ENCODE measurements at regions not wholly inside any gene's neighbourhood (a gene's known extent, or its start where the extent isn't known, plus 50 kb on each side); places are given as distances from the start of the nearest gene placed in this dataset.

DNA sequence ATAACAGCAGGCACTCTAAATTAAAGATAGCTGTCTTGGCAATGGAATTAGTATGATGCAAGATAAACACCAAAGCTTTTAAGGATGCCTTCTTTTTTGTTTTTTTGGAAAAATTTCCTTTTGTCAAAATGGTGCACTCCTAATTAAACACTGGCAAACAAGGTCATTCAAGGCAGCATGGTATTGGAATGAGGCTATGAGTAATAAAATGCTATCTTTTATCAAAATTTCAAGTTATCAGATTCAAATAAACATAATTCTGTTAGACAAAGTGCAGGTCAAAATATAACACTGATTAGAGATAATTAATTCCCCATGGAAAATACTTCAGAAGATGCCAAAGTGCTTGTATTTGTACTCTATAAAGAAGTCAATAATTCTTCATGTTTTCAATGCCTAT, 514.1 kb downstream of the TENT5A start:
- DNase-seq (ENCODE audit: extremely low spot score in 2 of 2), result no peak
- H3K9me3 ChIP-seq, result no peaks in the 10 kb centered on the region
- no peaks in the 10 kb centered on the region for H3K4me1 ChIP-seq
- intact Hi-C loops (cut with DNase I), result no loop called here
- H3K27ac ChIP-seq, result no peak overlapping the region
- H3K36me3 ChIP-seq, result no peaks in the 10 kb centered on the region
- H3K27me3 ChIP-seq, result no peaks in the 10 kb centered on the region
- TF ChIP-seq CTCF (IDR thresholded peaks at IDR 0.05) (no peak), POLR2AphosphoS5 (IDR thresholded peaks at IDR 0.05; ENCODE audit: insufficient read depth in 1 of 2, low read depth in 1 of 2) (no peak), POLR2A (IDR thresholded peaks at IDR 0.05) (no peak)
- H3K4me3 ChIP-seq, result no peak overlapping the region

- no peaks in the 10 kb centered on the region for H3K36me3 ChIP-seq
- TF ChIP-seq POLR2AphosphoS5 (IDR thresholded peaks at IDR 0.05; ENCODE audit: insufficient read depth in 1 of 2, low read depth in 1 of 2) (no peak), CTCF (IDR thresholded peaks at IDR 0.05) (no peak), POLR2A (IDR thresholded peaks at IDR 0.05) (no peak)
- no peak overlapping the region for H3K27ac ChIP-seq
- H3K4me1 ChIP-seq, result no peaks in the 10 kb centered on the region
- no peak for DNase-seq (ENCODE audit: extremely low spot score in 2 of 2)
- H3K4me3 ChIP-seq, result no peak overlapping the region
- intact Hi-C loops (cut with DNase I), result no loop called here
- H3K9me3 ChIP-seq, result no peaks in the 10 kb centered on the region
- H3K27me3 ChIP-seq, result no peaks in the 10 kb centered on the region
These were observed 515.3 kb downstream of the TENT5A start for GRCh38 chr6:81237226-81237625.

DNA sequence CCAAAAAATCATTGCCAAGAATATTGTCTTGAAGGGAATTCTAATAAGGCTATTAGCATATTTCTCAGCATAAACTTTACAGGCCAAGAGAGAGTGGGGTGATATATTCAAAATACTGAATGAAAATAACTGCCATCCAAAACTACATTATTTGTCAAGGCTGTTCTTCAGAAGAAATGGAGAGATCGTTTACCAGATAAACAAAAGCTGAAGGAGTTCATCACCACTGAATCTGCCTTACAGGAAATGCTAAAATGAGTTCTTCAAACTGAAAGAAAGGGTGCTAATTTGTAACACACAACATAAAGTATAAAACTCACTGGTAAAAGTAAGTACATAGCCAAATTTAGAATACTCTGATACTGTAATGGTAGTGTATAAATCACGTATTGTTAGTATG, 517.0 kb downstream of the TENT5A start:
- Histone ChIP-seq H3K27ac (no peak overlapping the region), H3K36me3 (no peaks in the 10 kb centered on the region)
- intact Hi-C loops (cut with DNase I), result no loop called here

DNA sequence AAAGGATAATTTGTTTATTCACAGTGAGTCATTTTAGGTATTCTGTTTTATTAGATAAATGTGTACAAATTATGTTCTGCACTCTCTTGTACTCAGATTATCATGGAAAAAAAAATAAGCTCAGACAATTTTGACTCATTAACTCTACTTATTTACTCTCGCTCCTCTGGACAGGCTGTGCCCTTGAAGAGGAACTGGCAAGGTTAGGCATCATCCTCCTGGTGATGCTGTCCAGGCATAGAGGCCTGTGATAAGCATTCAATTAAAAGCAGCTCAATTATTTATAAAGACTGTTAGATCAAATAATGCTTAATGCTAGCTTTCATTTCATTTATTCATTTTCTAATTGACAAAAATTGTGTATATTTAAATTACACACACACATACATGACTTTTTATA, 518.5 kb downstream of the TENT5A start:
- Histone ChIP-seq H3K4me3 (no peak overlapping the region), H3K27me3 (no peaks in the 10 kb centered on the region), H3K36me3 (no peaks in the 10 kb centered on the region), H3K27ac (no peak overlapping the region), H3K9me3 (no peaks in the 10 kb centered on the region), H3K4me1 (no peaks in the 10 kb centered on the region)
- no peak for DNase-seq (ENCODE audit: extremely low spot score in 2 of 2)
- intact Hi-C loops (cut with DNase I), result no loop called here
- no peak for TF ChIP-seq CTCF (IDR thresholded peaks at IDR 0.05)
- TF ChIP-seq POLR2A (IDR thresholded peaks at IDR 0.05), result no peak
- TF ChIP-seq POLR2AphosphoS5 (IDR thresholded peaks at IDR 0.05; ENCODE audit: insufficient read depth in 1 of 2, low read depth in 1 of 2), result no peak

More for the DNA sequence above, 517.0 kb downstream of the TENT5A start:
- Histone ChIP-seq H3K9me3 (no peaks in the 10 kb centered on the region), H3K4me3 (no peak overlapping the region), H3K4me1 (no peaks in the 10 kb centered on the region), H3K27me3 (no peaks in the 10 kb centered on the region)
- DNase-seq (ENCODE audit: extremely low spot score in 2 of 2), result no peak
- no peak for TF ChIP-seq POLR2A (IDR thresholded peaks at IDR 0.05)

DNA sequence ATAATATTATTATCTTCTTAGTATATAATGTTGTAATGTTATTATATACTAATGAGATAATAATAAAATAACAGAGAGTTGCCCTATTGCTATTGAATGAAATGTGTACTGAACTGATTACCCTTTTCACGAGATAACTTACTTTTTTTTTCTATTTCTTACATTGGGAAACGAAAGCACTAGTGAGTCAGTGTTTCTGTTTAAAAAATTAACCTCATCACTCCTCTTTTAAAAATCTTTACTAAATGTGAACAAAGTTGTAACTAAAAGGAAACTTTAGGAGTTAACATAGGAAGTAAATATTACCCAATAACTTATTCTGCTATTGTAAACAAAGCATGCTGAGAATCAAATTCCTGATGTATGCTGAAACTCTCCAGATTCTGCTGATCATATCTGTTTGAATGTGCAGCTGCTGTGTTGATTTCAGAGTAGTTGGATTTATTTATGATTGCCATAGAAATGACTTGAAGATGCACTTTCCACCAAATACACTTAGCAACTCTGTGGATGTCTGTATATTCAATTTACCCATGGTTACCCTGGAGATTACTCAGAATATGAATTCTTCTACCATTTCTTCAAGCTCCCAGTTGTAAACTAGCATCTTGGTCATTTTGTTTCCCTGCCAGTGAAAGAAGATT, 523.4 kb downstream of the TENT5A start:
- H3K4me1 ChIP-seq, result no peaks in the 10 kb centered on the region
- no peak overlapping the region for H3K27ac ChIP-seq
- TF ChIP-seq CTCF (IDR thresholded peaks at IDR 0.05) (no peak), POLR2AphosphoS5 (IDR thresholded peaks at IDR 0.05; ENCODE audit: insufficient read depth in 1 of 2, low read depth in 1 of 2) (no peak), POLR2A (IDR thresholded peaks at IDR 0.05) (no peak)

More for the DNA sequence above, 523.4 kb downstream of the TENT5A start:
- H3K27me3 ChIP-seq, result no peaks in the 10 kb centered on the region
- H3K9me3 ChIP-seq, result no peaks in the 10 kb centered on the region
- no peak for DNase-seq (ENCODE audit: extremely low spot score in 2 of 2)
- intact Hi-C loops (cut with DNase I), result no loop called here
- no peaks in the 10 kb centered on the region for H3K36me3 ChIP-seq
- H3K4me3 ChIP-seq, result no peak overlapping the region
